ENCODE measurements at regions not wholly inside any gene's neighbourhood (a gene's known extent, or its start where the extent isn't known, plus 50 kb on each side); places are given as distances from the start of the nearest gene placed in this dataset.

- TF ChIP-seq, protein P1, sequence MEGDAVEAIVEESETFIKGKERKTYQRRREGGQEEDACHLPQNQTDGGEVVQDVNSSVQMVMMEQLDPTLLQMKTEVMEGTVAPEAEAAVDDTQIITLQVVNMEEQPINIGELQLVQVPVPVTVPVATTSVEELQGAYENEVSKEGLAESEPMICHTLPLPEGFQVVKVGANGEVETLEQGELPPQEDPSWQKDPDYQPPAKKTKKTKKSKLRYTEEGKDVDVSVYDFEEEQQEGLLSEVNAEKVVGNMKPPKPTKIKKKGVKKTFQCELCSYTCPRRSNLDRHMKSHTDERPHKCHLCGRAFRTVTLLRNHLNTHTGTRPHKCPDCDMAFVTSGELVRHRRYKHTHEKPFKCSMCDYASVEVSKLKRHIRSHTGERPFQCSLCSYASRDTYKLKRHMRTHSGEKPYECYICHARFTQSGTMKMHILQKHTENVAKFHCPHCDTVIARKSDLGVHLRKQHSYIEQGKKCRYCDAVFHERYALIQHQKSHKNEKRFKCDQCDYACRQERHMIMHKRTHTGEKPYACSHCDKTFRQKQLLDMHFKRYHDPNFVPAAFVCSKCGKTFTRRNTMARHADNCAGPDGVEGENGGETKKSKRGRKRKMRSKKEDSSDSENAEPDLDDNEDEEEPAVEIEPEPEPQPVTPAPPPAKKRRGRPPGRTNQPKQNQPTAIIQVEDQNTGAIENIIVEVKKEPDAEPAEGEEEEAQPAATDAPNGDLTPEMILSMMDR (IDR thresholded peaks at IDR 0.05; ENCODE audit: insufficient read depth, low read length, poor library complexity, severe bottlenecking), result no peak
- no peak for TF ChIP-seq EZH2phosphoT487 (conservative IDR thresholded peaks at IDR 0.05; ENCODE audit: low read length)
Observed at GRCh38 chr3:194841515-194841841, 155.8 kb downstream of the FAM43A start.

Measured in SU-DHL-6 (cell line).